Activated CD8-positive, alpha-beta memory T cell treated with anti-CD3 and anti-CD28 coated beads for 36 hours (primary cell): ENCODE measurements at regions not wholly inside any gene's neighbourhood (a gene's known extent, or its start where the extent isn't known, plus 50 kb on each side); places are given as distances from the start of the nearest gene placed in this dataset.

Experiments
- CTCF ChIA-PET: fragments of 350-600 bp; sonication (Branson Sonifier 250); formaldehyde crosslinking; loops from one replicate; lab custom pipeline; 2021; ENCODE audit warnings: antibody characterized with exemption; lab: Charles Lee
- POLR2A ChIA-PET: fragments of 350-600 bp; sonication (Branson Sonifier 250); formaldehyde crosslinking; loops from one replicate; lab custom pipeline; 2021; ENCODE audit warnings: antibody characterized with exemption; lab: Charles Lee

- POLR2A ChIA-PET: no interaction called here
- CTCF ChIA-PET: no interaction called here
Observed at GRCh38 chr11:104238916-104239315, 75.0 kb upstream of the PDGFD start.

DNA sequence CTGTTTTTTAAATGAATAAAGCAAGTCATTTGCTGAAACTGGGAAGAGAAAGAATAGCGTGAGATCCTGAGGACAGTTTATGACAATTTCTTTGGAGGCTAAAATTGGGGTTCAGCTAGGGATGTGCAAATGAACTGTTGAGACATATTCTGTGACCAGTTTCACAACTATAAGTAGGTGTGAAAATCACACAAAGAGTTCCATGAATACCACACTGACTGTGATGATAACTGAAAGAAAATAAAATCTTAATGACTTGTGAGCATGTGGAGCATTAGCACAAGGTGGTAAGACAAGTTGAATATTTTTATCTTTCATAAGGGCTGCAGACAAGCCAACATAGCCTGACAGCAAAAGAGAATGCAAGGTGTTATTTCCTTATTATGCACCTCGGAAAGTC, 61.1 kb upstream of the PDGFD start:
- CTCF ChIA-PET: no interaction called here

DNA sequence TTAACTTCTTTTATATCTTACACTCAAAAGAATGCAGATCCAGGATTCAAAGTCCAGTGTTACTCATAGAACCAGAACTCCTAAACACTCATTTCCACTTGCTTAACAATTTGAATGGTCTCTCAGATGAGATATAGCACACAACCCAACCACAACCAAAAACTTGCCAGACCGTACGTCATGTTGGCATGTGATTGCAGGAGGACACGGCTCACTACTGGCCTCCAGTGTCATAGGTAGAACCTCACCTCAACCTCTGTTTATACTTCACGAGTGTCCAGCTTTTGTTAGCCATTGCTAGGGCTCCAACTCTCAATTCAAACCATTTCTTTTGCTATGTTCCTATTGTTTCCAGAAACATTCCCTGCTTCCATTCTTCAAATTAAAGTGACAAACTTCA, 58.5 kb upstream of the PDGFD start:
- POLR2A ChIA-PET: no interaction called here

More for the DNA sequence above, 61.1 kb upstream of the PDGFD start:
- POLR2A ChIA-PET: no interaction called here

DNA sequence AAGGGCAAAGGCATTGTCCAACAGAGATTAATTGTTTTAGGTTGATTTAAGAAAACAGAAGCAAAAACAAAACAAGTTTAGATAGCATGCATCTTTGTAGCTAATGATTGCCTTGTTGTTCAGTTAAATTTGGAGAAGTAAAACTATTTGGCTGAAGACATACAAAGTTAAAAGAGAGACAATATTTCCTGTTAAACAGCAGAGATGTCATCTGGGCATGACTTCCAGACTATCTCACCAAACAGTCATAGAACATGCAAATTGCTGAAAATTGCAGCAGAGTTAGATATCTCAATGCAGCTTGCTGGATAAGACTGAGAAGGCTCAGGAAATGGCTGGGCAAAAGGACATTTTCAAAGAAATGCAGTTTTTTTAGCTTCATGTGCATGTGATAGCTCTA, 57.5 kb upstream of the PDGFD start:
- ChIA-PET POLR2A (no interaction called here), CTCF (no interaction called here)

More for the DNA sequence above, 58.5 kb upstream of the PDGFD start:
- CTCF ChIA-PET: no interaction called here

DNA sequence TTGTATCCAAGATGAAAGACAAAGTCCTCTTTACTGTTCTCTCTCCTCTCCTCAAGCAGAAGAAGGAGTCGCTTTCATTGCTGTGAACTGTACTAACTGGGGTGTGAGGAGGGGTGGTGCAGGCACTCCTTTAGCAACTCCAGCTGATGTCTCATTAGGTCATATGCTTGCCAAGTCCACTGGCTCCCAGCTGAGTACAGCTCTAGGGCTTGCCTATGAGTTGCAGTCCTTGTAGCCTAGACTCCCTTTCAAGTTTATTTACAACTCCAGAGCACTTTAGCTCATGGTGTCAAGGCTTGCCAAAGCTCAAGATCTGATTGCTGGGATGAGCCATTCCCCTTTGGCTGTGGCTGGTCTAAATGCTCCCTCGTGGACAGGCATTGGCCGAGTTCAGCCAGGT, 55.1 kb upstream of the PDGFD start:
- POLR2A ChIA-PET: no interaction called here
- CTCF ChIA-PET: no interaction called here

- POLR2A ChIA-PET: no interaction called here
- CTCF ChIA-PET: no interaction called here
Observed at GRCh38 chr11:104214517-104214916, 50.6 kb upstream of the PDGFD start.
